SU-DHL-6 (cell line): ENCODE measurements at regions not wholly inside any gene's neighbourhood (a gene's known extent, or its start where the extent isn't known, plus 50 kb on each side); places are given as distances from the start of the nearest gene placed in this dataset.

Experiments used
- H2AFZ ChIP-seq: fragments of 200-600 bp; sonication (generic); 2 replicates; pipeline ENCODE4 v1.6.1; 2014; ENCODE audit warnings: low read depth, mild to moderate bottlenecking, moderate library complexity, mixed read lengths, antibody characterized with exemption, low read length; ENCODE audit not compliant: severe bottlenecking
- H3F3A ChIP-seq: fragments of 200-600 bp; shearing (Covaris generic); 2 replicates; pipeline ENCODE4 v1.6.0; 2016; ENCODE audit warnings: antibody characterized with exemption, mild to moderate bottlenecking; ENCODE audit not compliant: insufficient read depth
- H3K27ac ChIP-seq: fragments of 200-600 bp; sonication (generic); 2 replicates; pipeline ENCODE4 v1.5.1; 2016; ENCODE audit warnings: low read depth, mild to moderate bottlenecking, low read length, moderate library complexity, mixed read lengths
- H3K27me3 ChIP-seq: fragments of 200-600 bp; sonication (generic), shearing (Covaris generic); 2 replicates; pipeline ENCODE4 v1.6.0; 2014; ENCODE audit warnings: mild to moderate bottlenecking, low read length
- H3K36me3 ChIP-seq: fragments of 200-600 bp; sonication (generic); 2 replicates; pipeline ENCODE4 v1.6.1; 2014; ENCODE audit warnings: mild to moderate bottlenecking, low read length, mixed read lengths
- H3K4me2 ChIP-seq: fragments of 300-600, 200-600 bp; shearing (Covaris generic), sonication (generic); 2 replicates; pipeline ENCODE4 v1.6.0; 2014; ENCODE audit warnings: low read length, low read depth, mild to moderate bottlenecking; ENCODE audit not compliant: poor library complexity, severe bottlenecking
- H3K4me3 ChIP-seq: fragments of 200-600 bp; sonication (generic); 2 replicates; pipeline ENCODE4 v1.5.1; 2014; ENCODE audit warnings: antibody characterized with exemption, low read length, mild to moderate bottlenecking, mixed read lengths; ENCODE audit not compliant: insufficient read depth, poor library complexity, severe bottlenecking
- H3K79me2 ChIP-seq: fragments of 200-600 bp; sonication (generic); 2 replicates; pipeline ENCODE4 v1.6.1; 2014; ENCODE audit warnings: mild to moderate bottlenecking, low read length, moderate library complexity; ENCODE audit not compliant: insufficient read depth
- H3K9ac ChIP-seq: fragments of 200-600 bp; sonication (generic); 2 replicates; pipeline ENCODE4 v1.7.0; 2014; ENCODE audit warnings: mild to moderate bottlenecking, low read length
- H3K9me2 ChIP-seq: fragments of 200-600 bp; sonication (generic); replicated peaks from 2 replicates; pipeline ENCODE4 v1.6.1; 2014; ENCODE audit warnings: low read length; ENCODE audit not compliant: insufficient read depth
- H3K9me3 ChIP-seq: fragments of 200-600 bp; sonication (generic); 2 replicates; pipeline ENCODE4 v1.6.1; 2014; ENCODE audit warnings: low read length, mixed read lengths; ENCODE audit not compliant: insufficient read depth
- H4K20me1 ChIP-seq: fragments of 200-600 bp; sonication (generic); 2 replicates; pipeline ENCODE4 v1.6.1; 2014; ENCODE audit warnings: low read depth, mild to moderate bottlenecking, antibody characterized with exemption, low read length, moderate library complexity, mixed read lengths
- CTCF ChIP-seq: fragments of 200-600 bp; sonication (generic); IDR thresholded peaks from one replicate; pipeline ENCODE4 v1.5.1; 2017; ENCODE audit warnings: antibody characterized with exemption, mild to moderate bottlenecking, low read length, moderate library complexity; ENCODE audit not compliant: insufficient read depth, poor library complexity, severe bottlenecking
- EZH2phosphoT487 ChIP-seq: fragments of 200-600 bp; sonication (generic), shearing (Covaris generic); conservative IDR thresholded peaks from 2 replicates; pipeline ENCODE4 v1.6.1; 2018; ENCODE audit warnings: mild to moderate bottlenecking, antibody characterized with exemption, low read length, moderate library complexity, mixed read lengths

DNA sequence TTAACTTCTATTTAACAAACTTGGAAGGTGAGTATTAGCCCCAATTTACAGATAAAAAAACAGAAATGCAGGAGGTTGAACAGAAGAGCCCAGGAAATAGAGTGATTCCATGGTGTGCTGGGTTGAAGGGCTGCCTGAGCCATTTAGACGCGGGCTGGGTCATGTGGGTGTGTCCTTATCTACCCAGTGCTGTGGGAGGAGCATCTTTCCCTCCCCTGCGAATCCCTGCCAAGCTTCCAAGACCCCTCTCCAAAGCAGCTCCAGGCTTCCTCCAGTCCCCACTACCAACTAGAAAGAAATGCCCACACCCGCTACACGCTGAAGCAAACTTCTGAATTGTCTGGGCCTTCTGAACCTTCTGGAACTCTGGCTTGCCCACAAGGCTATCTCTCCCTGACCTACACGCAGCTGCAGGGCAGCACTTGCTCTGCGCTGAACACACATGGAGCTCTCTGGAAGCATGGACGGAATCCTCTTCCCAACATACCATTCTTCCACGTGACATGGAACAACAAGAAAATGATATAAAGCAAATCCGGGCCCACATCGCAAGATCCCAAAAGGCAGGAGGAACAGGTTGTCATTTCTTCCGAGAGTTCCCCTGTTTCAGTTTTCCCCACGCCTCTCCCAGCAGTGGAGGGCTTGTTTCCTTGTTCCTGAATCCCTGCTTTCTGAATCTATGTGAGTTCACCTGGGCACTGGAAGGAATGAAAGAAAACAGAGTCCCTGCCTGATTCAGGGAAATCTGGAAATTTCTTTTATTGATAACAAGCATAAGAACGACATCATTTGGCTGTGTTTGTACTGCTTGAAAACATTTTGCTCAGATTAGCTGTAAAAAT, 562.7 kb upstream of the ID2 start:
- H3K27me3 ChIP-seq, result no peaks in the 10 kb centered on the region
- no peaks in the 10 kb centered on the region for H4K20me1 ChIP-seq
- no peak overlapping the region for H3K27ac ChIP-seq
- TF ChIP-seq CTCF, result no peak
- TF ChIP-seq EZH2phosphoT487, result no peak
- no peak overlapping the region for H3K4me3 ChIP-seq
- H3K36me3 ChIP-seq, result no peaks in the 10 kb centered on the region
- H3K9me2 ChIP-seq, result no peaks in the 10 kb centered on the region
- no peak overlapping the region for H2AFZ ChIP-seq
- H3K9me3 ChIP-seq, result no peaks in the 10 kb centered on the region
- no peak overlapping the region for H3K4me2 ChIP-seq
- no peaks in the 10 kb centered on the region for H3F3A ChIP-seq
- H3K79me2 ChIP-seq, result no peaks in the 10 kb centered on the region
- no peak overlapping the region for H3K9ac ChIP-seq

GRCh38 chr2:8119782-8120505, 561.9 kb upstream of the ID2 start:
- H3K9me3 ChIP-seq, result no peaks in the 10 kb centered on the region
- H3K4me2 ChIP-seq, result no peak overlapping the region
- H3K4me3 ChIP-seq, result no peak overlapping the region
- H3K27ac ChIP-seq, result no peak overlapping the region
- no peak for TF ChIP-seq EZH2phosphoT487
- no peak for TF ChIP-seq CTCF
- H3K36me3 ChIP-seq, result no peaks in the 10 kb centered on the region
- H3K9ac ChIP-seq, result no peak overlapping the region
- H3K27me3 ChIP-seq, result no peaks in the 10 kb centered on the region
- H2AFZ ChIP-seq, result no peak overlapping the region
- no peaks in the 10 kb centered on the region for H3K79me2 ChIP-seq
- no peaks in the 10 kb centered on the region for H3K9me2 ChIP-seq
- no peaks in the 10 kb centered on the region for H3F3A ChIP-seq
- no peaks in the 10 kb centered on the region for H4K20me1 ChIP-seq

DNA sequence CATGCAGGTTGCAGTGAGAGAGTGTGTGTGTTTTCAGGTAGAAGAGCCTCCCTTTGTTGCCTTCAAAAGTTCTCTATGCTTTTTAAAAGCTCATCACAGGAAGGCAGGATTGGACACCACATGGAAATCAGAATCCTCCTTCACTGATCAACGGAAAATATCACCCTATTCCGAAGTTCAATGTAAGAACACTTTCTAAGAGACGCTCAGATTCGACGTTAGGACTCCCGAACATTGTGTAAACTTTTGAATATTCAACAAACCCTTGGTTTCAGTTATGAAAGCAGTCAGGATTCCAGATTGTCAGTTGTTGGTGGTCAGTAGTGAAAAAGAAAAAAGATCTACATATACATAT, 561.4 kb upstream of the ID2 start:
- Histone ChIP-seq H3F3A (no peaks in the 10 kb centered on the region), H4K20me1 (no peaks in the 10 kb centered on the region), H3K9me3 (no peaks in the 10 kb centered on the region), H3K4me3 (no peak overlapping the region), H3K27me3 (no peaks in the 10 kb centered on the region), H3K4me2 (no peak overlapping the region), H3K36me3 (no peaks in the 10 kb centered on the region), H3K9ac (no peak overlapping the region), H3K9me2 (no peaks in the 10 kb centered on the region), H3K27ac (no peak overlapping the region), H2AFZ (no peak overlapping the region), H3K79me2 (no peaks in the 10 kb centered on the region)
- TF ChIP-seq CTCF (no peak), EZH2phosphoT487 (no peak)
